ENCODE measurements at regions not wholly inside any gene's neighbourhood (a gene's known extent, or its start where the extent isn't known, plus 50 kb on each side); places are given as distances from the start of the nearest gene placed in this dataset.
"Not testable (repeated sequence)": the region's sequence is repeated elsewhere in the genome, so short reads cannot be mapped to it uniquely, and the experiment has no call there.

DNA sequence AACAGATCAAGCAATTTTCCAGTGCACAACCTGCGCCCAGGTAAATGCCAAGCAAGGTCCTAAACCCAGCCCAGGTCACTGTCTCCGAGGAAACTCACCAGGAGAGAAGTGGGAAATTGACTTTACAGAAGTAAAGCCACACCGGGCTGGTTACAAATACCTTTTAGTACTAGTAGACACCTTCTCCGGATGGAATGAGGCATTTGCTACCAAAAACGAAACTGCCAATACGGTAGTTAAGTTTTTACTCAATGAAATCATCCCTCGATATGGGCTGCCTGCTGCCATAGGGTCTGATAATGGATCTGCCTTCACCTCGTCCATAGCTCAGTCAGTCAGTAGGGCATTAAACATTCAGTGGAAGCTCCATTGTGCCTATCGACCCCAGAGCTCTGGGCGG is 459.0 kb upstream of the HTR1E start:
- DNase-seq (ENCODE audit: low read depth in 4 of 4, low spot score in 1 of 4) = not testable (repeated sequence)

- DNase-seq (ENCODE audit: low read depth in 4 of 4, low spot score in 1 of 4) = no peak
Measured at GRCh38 chr6:86477500-86478148, 459.7 kb upstream of the HTR1E start.

- DNase-seq (ENCODE audit: low read depth in 4 of 4, low spot score in 1 of 4) = no peak
Measured at GRCh38 chr6:86476311-86476710, 461.0 kb upstream of the HTR1E start.

DNA sequence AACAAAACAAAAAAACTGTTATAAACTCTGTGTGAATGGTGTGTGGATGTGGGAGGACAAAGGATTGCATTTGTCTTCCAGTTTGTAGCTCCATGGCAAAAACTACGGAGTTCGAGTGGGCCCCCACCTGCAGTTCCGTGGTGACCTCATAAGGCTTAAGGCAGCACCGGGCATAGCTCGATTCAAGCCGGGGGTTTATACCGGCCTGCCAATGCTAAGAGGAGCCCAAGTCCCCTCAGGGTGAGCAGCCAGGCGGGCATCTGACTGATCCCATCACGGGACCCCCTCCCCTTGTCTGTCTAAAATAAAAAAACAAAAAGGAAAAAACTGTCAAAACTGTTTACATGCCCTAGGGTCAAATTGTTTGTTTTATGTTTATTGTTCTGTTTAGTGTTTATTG is 463.2 kb upstream of the HTR1E start:
- DNase-seq (ENCODE audit: low read depth in 4 of 4, low spot score in 1 of 4) = no peak

DNA sequence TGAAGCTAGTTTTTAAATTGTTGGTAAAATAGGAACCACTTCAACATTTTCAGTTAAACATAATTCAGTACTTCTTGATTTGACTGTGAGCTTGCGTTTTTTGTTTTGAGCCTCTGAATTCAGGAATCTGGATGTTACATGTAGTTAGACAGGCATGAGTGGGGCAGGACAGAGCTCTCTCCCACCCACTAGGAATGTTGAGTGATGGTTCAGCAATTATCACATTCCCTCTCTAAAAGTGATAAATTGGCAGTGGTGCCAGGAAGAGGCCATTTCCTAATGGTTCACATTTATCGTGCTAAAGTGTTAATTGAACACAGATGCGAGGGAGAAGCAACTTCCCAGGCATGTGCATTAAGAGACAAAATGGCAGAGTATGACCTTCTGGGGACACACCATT is 465.5 kb upstream of the HTR1E start:
- DNase-seq (ENCODE audit: low read depth in 4 of 4, low spot score in 1 of 4) = no peak

- no peak for DNase-seq (ENCODE audit: low read depth in 4 of 4, low spot score in 1 of 4)
Measured at GRCh38 chr6:86459978-86460377, 477.4 kb upstream of the HTR1E start.

DNA sequence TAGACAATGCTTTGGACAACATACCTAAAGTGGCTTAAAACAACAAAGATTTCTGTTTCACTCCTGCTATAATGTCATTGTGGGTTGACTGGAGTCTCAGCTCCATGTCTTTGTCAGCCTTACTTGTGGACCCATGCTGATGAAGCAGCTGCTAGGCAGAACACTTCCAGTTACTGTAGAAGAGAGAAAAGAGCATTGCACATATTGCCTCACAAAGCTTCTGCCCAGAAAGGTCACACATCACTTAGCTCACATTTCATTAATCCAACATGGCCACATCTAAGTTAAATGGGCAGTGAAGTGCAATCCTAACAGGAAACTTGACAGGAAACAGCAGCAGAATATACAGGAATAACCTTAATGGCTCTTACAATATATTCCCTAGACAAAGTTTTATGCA is 480.5 kb upstream of the HTR1E start:
- DNase-seq (ENCODE audit: low read depth in 4 of 4, low spot score in 1 of 4) = no peak

DNA sequence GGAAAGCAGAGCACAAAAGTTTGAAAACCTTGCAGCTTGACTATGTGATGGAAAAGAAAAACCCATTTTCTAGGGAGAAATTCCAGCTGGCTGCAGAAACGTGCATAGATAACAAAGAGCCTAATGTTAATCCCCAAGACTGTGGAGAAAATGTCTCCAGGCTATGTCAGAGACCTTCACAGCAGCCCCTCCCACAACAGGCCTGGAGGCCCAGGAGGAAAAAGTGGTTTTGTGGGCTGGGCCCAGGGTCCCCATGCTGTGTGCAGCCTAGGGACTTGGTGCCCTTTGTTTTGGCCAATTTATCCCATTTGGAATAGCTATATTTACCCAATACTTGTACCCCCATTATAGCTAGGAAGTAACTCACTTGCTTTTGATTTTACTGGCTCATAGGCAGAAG is 484.1 kb upstream of the HTR1E start:
- DNase-seq (ENCODE audit: low read depth in 4 of 4, low spot score in 1 of 4) = no peak

DNA sequence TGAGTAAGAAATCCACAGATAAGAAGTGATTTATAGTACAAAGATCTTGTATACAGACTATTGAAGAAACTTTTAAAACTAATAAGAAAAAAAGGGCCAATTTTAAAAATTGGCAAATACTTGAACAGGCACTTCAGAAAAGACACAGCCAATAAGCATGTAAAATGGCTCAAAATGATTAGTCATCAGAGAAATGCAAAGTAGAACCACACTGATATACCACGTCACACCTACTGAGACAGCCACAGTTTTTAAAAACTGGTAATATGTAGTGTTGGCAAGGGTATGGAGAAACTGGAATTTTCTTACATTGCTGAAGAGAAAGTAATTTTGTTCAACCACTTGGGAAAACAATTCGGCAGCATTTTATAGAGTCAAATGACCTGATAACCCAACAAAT is 488.9 kb upstream of the HTR1E start:
- no peak for DNase-seq (ENCODE audit: low read depth in 4 of 4, low spot score in 1 of 4)

DNA sequence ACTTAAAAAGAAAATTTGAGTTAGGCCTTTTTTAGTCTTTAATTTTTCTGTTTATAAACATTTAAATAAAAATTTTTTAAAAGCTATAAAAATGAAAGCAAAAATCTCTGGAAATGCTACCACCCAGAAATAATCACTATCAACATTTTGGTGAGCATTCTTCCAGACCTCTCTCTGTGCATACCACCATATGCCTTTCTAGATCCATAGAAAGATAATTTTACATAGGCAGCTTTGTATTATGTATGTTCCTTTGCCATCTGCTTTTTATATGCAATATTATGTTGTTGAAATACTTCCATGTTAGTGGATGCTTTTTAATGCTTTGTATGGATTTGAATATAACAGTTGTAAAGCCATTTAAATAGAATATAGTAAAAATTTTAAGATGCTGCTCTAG is 496.7 kb upstream of the HTR1E start:
- DNase-seq (ENCODE audit: low read depth in 4 of 4, low spot score in 1 of 4) = no peak

DNA sequence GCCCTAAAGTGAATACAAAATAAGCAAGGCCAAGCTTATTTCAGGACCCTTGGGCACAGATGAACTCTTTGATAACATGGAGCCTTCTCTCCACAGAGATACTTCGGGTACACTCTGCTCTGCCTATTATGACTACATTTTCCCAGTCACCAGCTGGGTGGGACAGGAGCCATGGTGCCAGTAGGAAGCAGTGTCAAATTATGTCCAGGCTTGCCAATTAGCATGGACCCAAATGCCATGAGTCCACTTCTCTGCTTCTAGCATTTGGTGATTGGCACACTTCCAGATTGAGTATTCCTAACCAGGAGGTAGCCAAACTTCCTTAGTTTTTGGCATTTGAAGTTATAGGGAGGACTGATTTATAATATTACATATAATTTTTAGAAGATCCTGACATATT is 513.8 kb upstream of the HTR1E start:
- DNase-seq (ENCODE audit: low read depth in 4 of 4, low spot score in 1 of 4) = no peak

DNA sequence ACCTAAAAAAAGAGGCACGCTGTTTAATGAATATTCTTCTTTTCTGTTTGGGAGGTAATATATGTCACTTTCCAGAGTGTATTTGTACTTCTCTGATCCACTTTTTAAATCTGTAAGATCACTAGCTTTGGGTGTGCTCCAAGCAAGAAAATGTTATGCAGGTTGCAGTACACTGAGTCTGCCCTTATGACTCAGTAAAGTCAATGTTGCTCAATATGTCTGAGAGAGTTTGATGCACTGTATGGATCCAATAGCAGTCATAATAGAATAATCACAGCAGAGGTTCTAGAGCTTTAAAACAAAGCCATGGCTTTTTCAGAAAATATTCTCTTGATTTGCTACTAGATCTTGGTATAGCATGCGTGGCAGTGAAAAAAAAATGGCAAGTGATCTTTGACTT is 525.3 kb upstream of the HTR1E start:
- DNase-seq (ENCODE audit: low read depth in 4 of 4, low spot score in 1 of 4) = no peak

- no peak for DNase-seq (ENCODE audit: low read depth in 4 of 4, low spot score in 1 of 4)
Measured at GRCh38 chr6:86407128-86407527, 530.2 kb upstream of the HTR1E start.

- DNase-seq (ENCODE audit: low read depth in 4 of 4, low spot score in 1 of 4) = not testable (repeated sequence)
Measured at GRCh38 chr6:86392850-86393249, 544.5 kb upstream of the HTR1E start.

DNA sequence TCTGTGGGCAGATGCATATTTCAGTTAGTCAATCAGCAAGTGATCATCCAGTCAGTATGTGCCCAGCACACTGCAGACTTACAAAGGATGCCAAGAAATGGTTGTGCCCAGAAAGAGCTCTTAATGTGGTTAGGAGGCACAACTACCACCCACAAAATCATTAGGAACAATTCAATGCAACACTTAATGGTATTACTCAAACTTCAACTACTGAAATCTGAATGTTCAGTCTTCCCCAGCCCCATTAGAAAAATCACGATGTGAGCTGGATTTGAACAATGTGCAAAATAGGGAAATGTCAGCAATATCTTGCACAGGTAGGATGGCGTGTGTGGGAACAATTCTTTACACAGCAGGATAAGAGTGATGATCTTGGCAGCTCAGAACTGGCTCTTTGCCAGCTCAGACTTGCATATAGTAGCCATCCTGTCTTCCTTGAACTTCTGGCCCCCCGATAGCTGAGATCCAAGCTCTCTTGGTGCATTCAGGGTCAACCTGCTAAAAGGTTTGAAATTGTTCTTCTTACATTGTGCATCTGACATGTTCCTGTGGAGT is 556.7 kb upstream of the HTR1E start:
- DNase-seq (ENCODE audit: low read depth in 4 of 4, low spot score in 1 of 4) = no peak

DNA sequence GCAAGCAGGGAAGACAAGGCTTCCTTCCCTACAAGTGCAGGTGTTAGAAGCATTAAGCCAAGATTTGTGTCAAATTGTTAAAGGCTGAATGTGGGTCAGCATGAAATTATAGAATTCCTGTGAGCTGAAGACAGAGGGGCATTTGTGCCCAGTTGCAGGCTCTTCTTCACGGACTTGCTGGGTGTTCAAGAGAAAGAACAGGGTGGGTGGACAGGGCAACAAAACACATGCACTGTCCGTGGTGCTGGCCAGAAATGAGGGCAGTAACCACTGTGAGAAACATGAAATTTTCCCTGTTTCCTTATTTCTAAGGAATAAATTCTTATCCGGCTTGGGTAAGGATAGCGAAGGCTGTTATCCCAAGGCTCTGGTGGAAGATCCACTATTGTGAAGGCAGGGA is 579.5 kb upstream of the HTR1E start:
- no peak for DNase-seq (ENCODE audit: low read depth in 4 of 4, low spot score in 1 of 4)

DNA sequence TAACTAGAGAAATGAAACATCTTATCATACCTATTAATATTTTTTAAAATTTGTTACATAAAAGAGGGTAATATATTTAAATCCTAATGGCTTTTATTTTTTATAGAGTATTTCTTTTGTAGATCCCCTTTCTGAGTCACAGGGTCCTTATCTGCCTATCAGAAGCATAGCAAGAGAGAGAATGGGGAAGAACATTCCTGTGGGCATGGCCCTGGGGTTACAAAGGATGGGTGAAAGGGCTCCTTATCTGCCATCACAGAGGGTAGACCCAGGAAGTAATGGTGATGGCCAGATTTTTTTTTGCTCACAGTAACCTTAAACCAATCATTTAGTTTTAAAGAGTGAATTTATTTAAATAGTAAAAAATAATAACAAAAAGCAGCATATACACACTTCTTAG is 582.1 kb upstream of the HTR1E start:
- no peak for DNase-seq (ENCODE audit: low read depth in 4 of 4, low spot score in 1 of 4)

- DNase-seq (ENCODE audit: low read depth in 4 of 4, low spot score in 1 of 4) = no peak
Measured at GRCh38 chr6:86331919-86332318, 605.4 kb upstream of the HTR1E start.

GRCh38 chr6:86331265-86331840 is 606.0 kb upstream of the HTR1E start:
- DNase-seq (ENCODE audit: low read depth in 4 of 4, low spot score in 1 of 4) = no peak

- no peak for DNase-seq (ENCODE audit: low read depth in 4 of 4, low spot score in 1 of 4)
Measured at GRCh38 chr6:86306210-86306609, 631.1 kb upstream of the HTR1E start.

DNA sequence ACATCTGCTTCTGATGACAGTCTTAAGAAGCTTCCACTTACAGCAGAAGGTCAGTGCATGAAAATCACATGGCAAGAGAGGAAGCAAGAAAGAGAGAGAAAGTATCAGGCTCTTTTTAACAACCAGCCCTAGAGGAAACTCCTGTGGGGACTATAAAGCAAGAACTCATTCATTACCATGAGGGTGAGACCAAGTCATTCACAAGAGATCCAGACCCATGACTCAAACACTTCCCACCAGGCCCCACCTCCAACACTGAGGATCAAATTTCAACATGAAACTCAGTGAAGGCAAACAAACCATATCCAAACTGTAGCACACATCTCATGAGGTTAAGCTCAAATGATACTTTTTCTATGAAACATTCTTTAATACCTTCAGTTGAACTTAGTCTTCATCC is 643.2 kb upstream of the SYNCRIP start:
- DNase-seq (ENCODE audit: low read depth in 4 of 4, low spot score in 1 of 4) = no peak

GRCh38 chr6:86284809-86285480 is 642.3 kb upstream of the SYNCRIP start:
- DNase-seq (ENCODE audit: low read depth in 4 of 4, low spot score in 1 of 4) = not testable (repeated sequence)
